Fibroblast of peridontal ligament (primary cell): ENCODE measurements at regions not wholly inside any gene's neighbourhood (a gene's known extent, or its start where the extent isn't known, plus 50 kb on each side); places are given as distances from the start of the nearest gene placed in this dataset.
A peak's percentile ranks its signal among the peaks of the same experiment; 100 is the strongest.

Experiments used
- DNase-seq: peaks from one replicate; pipeline ENCODE4 v3.0.0-alpha.2; 2010; ENCODE audit errors: extremely low read depth

DNA sequence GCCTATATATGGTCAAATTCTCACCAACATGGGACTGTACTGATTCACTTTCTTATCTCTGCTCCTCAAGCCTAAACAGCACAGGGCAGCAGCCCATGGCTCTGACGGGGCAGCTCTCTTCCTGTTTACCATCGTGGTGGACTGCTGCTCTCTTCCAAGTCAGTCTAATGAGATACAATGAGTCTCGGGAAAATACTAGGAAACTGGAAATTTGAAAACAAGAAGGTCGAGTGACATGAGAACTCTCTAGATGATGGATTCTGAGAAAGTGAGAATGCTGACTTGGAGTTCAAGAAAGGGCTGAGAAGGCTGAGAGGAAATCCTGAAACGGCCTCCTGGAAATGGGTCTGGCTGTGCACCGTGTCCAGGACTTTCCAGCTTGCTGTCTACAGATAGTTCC is 122.8 kb upstream of the ARGLU1 start:
- no peak for DNase-seq

DNA sequence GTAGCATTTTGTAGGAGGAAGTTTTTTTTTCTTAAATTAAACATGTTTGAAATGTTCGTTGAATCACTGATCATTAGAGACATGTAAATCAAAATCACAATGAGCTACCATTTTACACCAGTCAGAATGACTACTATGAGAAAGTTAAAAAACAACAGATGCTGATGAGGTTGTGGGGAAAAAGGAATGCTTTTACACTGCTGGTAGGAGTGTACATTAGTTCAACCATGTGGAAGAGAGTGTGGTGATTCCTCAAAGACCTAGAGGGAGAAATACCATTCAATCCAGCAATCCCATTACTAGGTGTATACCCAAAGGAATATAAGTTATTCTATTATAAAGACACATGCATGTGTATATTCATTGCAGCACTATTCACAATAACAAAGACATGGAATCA is 122.0 kb upstream of the ARGLU1 start:
- DNase-seq = no peak

DNA sequence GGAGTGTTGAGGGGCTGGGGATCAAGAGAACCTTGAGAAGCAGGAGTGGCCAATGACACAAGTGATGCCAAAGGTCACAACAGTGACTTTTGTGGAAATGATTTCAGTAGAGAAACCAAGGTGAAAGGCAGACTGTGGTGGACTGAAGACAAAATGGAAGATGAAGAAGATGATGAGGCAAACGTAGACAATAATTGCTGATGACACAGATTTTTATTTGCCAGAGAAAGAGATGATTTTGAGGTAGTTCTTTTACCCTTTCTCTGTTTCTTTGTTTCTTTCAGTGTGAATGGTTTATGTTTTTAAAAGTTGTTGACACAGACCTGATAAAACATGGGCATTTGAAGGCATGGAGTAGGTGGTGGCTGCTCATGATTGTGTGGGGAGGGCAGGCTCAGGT is 121.0 kb upstream of the ARGLU1 start:
- no peak for DNase-seq

DNA sequence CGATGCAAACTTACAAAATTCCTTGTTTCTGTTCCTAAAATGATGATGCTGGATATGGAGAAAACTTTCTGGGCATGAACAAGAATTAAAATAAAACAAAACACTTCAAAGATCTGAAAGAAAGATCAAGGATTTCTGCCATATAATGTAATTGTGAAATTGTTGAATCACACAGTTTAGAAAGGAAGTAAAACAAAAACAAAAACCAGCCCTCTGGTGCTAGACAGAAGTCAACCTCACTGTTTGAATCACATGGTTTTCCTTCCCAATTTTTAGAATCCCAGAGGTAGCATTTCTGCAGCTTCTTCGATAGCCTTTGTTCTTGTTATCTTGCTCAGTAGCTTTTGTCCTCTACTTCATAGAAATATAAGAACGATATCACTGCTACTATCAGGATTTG is 118.2 kb upstream of the ARGLU1 start:
- DNase-seq = no peak

DNA sequence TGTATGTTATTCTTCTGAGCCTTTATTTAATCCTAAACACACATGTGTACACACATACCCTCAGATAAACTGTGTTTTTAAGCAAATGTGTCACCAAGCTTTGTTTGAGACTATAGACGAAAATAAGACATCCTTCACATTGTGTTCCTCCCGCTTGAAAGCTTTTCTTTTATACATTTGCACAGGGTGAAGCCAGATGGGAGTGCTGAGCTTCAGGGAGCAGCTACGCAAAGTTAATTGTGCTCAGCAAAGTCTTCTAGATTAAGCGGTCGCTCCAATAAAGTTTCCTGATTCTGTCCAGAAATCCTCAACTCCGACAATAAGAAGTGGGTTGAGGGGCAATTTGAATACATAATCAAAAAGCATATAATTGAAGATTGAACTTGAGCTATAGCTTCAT is 117.2 kb upstream of the ARGLU1 start:
- DNase-seq = no peak

DNA sequence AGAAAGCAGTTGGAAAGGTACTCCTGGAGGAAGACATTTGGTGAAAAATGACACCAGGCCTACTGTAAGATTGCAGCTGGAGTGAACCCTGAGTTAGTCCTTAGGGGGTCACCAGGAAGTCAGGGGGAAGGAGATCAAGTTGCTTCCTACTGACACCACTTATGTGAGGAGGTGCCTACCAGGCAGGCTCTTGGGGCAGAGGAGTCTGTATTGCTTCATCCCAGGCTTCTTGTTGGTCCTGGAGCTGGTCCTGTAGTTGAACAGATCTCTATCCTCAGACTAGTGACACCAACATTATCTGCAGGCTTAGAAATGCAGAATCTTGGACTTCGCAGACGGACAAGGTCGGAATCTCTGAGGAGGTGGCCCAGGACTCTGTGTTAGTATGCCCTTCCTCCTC is 116.0 kb upstream of the ARGLU1 start:
- no peak for DNase-seq

DNA sequence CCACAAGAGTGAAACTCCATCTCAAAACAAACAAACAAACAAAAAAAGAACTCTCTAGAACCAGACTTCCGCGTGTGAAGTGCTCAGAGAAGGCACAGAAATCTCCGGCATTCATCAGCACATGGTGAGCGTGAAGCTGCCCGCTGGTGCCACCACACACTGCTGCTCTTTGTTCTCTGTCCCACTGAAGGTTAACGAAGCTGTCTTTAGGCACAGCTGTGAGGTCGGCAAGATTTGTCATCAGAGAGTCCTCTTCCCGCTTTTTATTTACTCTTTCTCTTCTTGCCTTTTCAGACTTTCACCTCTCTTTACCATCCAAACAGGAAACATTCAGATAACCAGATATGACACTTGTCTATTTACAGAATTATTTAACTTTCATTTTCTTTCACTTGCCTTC is 115.2 kb upstream of the ARGLU1 start:
- DNase-seq = no peak

DNA sequence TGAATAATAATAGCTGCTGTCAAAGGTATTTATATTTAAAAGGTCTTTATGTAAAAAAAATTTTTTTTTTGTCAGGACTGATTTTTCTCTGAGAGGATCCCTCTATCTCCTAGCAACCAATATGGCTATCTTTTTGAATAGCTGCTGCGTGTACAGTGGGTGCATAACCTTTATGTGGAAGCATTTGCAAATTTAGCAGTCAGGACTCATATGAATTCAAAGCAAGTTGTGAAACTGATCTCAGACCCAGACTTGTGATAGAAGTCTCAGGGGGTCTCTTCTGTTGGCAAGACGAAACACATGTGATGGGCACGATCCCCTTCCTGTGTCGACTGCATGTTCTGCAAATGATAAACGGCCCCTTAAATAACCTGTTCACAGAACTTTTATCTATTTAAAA is 114.1 kb upstream of the ARGLU1 start:
- no peak for DNase-seq

DNA sequence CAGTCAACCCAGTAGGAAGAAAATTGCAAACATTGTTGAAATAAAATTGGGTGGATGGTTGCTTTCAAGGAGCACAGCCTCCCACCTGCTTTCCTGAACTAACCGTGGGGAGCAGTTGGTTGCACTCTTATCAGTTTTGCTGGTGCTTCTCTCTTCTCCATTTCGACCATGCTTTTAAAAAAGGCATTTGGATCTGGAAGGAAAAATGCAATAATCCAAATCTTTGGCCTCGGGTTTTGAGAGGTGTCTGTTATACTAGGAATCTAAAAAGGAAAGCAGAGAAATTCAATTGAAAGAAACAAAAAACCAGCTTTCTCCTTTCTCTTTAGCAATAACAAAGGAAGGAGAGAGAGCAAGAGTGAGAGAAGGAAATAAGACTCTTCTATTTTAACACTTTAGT is 113.6 kb upstream of the ARGLU1 start:
- no peak for DNase-seq

DNA sequence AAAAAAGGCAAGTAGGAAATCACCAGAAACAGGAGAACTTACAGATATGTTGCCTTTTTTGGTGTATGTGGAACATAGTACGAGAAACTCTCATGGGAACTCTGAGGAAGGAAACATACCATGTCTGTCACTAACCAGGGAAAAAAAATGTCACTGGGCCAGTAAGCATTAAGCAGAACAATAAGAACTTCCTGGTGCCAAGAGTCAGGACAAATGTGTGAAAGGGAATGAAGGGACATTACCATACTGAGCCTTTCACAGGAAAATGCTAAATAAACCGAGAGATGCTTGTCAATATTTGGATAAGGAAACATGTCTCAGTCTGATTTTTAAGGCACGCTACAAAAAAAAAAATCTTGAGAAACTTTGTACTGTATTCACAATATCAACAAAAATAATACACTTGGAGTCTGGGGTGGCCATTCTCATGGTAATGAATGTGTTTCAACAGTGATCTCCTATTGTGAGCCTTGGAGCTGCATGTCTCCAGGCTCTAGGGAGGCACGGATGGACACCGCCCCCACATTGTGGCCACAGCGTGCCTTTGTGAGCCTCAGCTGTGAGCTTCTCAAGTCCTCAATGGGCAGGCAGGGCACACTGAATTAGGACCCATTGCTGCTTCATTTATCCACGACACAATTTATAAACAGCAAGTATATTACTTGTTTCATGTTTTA is 113.0 kb upstream of the ARGLU1 start:
- DNase-seq = no peak

DNA sequence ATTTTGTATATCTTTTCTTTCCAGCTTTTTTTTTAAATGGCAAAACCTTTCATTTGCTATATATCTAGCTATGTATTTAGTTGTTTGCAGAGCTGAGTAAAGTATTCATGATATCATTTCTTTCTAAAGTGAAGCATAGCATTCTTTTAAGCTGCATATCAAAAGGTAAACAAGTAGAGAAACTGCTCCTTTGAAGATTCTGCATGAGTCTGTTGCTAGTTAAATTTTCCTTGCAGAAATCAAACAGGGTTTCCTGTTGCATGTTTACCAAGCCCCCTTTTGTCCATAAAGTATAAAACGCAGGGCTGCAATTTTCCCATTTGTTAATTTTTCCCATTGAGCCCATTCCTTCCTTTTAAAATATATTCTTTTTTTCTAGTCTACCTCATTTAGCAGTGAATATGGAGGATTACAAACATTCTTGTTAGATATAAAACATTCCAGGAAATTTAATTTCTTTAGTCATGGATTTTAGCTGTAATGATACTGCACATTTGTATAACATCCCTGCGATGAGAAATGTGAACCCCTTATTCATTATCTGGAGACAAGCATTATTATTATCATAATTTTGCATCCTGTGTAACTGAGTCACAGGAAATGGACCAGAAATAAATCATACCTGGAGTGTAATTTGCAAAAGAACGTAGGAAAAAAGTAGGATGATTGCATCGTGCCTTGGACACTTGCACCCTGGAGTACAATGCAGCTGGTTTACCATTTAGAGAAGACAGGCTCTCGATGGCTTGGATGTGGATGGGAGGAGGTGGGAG is 110.9 kb upstream of the ARGLU1 start:
- DNase-seq = no peak

DNA sequence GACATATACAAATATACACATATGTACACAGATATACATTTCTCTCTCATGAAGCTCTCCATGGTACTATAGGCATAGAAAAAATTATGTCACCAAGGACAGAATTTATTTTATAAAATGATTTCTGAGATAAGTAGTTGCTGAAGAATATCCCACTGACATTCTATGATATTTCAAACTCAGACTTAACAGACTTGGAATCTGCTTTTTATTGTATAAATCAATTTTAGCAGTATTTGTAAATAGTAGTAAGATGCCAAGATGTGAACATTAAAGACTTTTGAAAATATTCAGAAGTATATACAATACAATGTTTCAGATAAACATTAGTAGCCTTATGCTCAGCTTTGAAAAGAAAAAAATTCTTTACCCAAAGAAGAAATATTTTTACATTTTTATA is 107.4 kb upstream of the ARGLU1 start:
- no peak for DNase-seq

DNA sequence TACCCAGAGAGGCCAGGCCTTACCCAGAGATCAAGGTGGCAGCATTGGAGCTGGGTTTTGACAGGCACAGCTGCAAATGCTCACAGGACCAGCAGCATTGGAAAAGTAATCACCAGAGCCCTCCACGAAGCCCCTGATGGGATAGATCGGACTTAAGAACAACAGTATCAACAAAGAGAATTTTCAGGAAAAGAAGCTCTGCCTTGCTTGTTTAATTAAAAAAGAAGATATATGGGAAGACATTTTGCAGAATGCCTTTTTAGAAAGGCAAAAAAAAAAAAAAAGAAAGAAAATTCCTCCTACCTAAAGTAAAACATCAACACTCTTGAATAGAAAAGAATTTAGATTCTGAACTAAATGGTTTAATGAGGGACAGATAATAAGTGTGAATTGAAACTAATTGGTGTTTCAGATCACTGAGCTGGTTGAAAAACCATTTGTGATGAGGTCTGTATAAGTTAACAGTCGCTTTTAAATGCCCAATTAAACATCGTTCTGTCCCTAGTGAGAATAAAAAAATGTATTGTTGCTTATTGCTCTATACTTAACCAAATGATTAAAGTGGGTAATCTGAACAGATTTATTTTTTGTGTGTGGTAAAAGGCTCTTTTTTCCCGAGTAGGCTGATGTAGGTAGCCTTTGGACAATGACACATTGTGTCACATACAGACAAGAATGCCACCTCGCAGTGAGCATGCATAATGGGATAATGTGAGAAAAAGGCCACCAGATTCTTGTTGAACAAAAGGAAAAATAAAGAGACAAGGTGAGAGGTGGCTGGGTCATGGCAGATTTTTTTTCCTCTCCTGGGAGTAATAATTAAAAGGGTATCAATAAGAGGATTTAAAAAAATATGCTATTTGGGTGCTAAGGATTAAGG is 93.0 kb upstream of the ARGLU1 start:
- DNase-seq = no peak

DNA sequence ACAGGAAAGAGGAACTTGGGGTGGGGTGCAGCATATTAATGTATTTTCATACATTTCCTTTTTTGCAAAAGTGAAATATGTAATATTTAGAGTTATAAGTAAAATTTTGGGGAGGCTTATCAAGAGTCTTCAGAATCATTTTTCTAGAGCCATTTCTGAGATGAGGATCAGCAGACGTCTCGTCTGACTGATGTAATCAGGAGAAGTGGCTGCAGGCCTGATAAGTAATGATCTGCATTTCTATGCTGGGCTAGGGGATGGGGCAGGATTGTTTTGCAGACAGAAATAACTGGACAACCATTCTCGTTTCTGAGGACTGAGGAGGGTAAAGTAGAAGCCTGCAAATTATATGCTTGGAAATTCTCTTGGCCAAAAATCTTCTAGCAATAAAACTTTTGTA is 89.2 kb upstream of the ARGLU1 start:
- DNase-seq = no peak

DNA sequence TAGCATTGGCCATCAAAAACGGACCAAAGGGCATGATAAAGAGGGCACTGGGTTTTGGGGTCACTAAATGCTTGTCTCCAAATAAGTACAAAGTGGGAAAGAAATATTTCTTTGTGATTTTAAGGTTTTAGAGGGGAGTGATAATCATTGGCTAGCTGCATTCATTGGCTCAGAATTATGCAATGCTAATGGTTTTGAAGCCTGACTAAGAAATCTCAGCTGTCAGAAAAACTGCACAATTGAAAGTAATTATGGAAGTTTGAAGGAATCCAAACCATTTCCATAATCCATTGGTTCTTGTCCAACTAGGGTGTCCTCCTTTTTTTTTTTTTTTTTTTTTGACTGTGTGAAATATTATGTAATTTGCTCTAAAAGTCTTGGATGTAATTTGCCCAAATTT is 88.2 kb upstream of the ARGLU1 start:
- no peak for DNase-seq

DNA sequence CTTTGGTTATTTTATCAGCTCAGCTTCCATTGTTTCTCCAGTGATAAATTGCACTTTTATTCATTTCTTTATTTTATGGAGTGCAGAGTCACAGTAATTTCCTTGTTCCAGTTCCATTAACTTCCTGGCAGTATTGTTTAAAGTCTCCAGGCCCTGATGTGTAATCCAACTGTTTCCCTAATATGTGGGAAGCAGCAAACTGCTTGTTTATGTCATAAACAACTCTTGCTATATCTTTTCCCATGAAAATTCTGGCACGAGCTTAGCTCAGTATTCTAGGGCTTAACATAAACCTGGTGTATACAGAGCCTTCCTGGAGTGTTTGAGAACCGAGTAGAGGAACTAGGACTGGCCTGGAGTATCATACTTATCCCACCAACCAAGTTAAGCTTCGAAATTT is 83.5 kb upstream of the ARGLU1 start:
- peak; percentile 12 for DNase-seq

DNA sequence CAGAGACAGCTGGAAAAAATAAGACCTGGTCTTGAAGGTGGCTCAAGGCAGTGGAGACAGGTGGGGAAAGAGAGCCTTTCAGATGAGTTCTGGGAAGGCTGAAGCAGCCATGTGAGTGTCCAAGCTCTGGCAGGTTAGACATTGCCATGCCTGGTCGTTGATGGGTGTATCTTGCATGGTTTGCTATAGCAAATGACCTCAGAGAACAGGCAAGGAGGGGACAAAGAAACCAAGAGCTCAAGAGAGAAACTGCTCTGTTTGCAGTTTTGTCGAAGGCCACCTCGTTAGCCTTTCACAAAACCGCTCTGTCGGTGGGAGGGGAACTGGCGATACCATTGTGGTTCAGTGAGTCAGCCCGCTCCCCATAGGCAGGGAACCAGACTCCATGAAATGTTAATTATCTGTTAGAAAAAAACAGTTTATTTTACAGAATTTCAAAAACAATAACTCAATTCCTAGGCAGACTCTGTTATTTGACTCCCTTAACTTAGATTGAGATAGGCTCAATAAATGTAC is 82.8 kb upstream of the ARGLU1 start:
- peak; percentile 62 for DNase-seq

DNA sequence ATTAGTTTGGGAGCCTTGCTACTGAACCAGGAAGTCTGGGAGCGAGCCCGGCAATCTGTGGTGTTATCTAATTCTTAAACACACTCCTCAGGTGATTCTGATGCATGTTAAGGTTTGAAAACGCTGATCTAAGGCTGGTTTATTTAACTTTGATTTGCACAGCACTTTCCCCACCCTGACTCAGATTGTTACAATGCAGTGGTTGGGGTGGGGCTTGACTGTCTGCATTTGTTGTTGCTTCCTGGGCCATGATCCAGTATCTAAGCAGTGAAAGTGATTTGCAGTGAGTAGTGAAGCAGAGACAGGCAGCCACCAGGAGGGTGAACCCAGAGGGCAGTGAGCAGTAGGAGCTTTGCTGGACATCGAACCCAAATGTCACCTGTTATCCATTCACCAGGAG is 81.6 kb upstream of the ARGLU1 start:
- DNase-seq = peak; percentile 62

DNA sequence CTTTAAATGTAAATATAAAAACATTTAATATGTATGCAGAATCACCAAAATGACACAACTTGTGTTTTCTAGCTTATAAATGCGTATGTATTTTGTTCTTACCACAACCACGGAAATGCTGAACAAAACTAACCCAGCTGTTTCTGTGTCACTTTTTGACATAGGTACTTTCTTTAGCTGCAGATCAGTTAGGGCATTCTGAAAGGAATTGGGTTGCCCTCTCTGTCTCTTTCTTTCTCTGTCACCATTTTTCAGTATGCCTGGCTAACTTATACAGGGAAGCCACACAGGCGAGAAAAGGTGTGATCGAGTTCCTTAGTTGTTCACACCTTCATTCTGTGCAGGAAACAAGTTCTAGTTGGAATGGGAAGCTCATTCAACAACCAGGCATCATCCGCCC is 72.6 kb upstream of the ARGLU1 start:
- DNase-seq = no peak

DNA sequence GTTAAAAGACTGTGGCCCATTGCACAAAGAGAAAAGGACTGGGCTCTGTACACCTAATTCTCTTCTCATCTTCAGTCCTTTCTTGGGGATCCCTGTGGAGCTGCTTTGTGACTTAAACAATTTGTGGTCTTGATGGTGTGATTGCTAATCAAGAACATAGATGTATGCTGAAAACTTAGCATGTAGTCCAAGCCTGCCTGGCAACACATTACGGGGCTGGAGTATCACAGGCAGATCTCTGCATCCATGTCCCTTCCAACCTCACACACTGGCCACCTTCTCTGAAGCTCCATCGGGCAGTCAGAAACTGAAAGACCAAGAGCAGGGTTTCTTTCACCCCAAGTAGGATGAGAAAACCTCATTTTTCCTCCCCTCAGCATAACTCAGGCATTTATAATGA is 69.6 kb upstream of the ARGLU1 start:
- no peak for DNase-seq

DNA sequence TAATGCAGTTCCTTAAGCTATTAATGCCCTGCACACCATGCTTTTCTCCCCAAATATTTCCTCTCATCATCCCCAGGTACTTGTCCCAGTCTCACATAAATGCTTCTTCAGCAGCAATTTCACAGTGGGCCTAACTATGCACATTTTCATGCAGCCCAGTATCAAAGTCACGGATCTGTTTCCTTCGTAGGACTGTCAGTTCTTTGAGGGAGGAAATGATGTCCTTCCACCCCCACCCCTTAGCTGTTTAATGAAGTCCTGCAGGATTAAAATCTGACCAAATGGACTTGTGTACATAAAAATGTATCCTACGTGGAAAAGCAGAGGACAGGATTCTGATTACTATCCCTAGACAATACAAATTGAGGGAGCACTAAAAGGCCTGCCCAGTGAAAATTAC is 68.6 kb upstream of the ARGLU1 start:
- DNase-seq = no peak

DNA sequence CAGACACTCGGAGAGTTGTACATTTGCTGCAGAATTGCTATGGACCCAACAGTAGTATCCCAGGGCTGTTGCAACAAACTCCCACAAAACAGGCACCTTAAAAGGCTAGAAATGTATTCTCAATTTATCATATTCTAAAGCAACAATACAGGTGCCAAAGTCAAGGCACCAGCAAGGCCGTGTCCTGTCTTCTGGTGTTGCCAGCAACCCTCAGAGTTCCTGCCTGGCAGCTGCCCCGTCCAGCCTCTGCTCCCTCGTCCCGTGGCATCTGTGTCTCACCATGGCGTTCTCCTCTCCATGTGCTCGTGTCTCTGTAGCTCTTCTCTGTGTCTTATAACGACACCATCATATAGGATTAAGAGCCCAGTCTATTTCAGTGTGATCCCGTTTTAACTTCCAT is 67.7 kb upstream of the ARGLU1 start:
- no peak for DNase-seq

DNA sequence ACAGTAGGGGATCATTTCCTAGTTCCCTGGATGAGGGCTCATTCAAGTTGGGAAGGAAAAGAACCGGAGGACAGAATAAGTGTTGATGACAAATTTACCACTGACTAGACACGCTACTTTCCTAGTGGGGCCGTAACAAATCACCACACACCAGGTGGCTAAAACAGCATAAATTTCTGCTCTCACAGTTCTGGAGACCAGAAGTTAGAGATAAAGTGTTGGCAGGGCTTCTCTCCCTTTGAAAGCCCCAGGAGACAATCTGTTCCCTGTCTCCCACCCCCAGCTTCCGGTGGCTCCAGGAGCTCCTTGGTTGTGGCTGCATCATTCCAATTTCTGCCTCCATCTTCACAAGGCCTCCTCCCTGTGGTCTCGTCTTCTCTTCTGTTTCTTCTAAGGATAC is 65.4 kb upstream of the ARGLU1 start:
- DNase-seq = no peak
